ENCODE measurements at regions not wholly inside any gene's neighbourhood (a gene's known extent, or its start where the extent isn't known, plus 50 kb on each side); places are given as distances from the start of the nearest gene placed in this dataset.

- DNase-seq = no peak
Measured at GRCh38 chr6:85706272-85706671, 63.6 kb upstream of the SYNCRIP start.

DNA sequence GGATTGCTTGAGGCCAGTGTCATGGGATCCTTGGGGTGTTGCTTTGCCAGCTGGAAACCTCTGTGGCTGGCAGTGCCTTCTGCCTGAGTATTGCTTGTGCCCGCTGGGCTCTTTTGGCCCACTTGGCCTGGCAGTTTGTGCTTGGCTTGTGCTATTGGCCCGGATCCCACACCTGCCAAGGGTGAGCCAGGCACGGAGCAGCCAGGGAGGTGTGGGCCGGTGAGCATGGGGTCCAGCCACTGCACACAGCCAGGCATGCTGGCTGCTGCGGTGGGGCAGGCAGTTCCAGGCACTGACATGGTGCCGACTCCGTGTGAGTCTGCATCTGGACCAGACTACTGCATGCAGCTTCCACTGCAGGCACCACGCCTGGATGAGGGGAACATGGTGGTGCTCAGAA is 62.5 kb upstream of the SYNCRIP start:
- no peak for DNase-seq

GRCh38 chr6:85703406-85703805 is 60.7 kb upstream of the SYNCRIP start:
- no peak for DNase-seq

Measured in activated CD4-positive, alpha-beta T cell treated with anti-CD3 and anti-CD28 coated beads, Interleukin-2, amount 50 U/mL, for 48 hours (primary cell).